HEK293T (cell line): ENCODE measurements at regions not wholly inside any gene's neighbourhood (a gene's known extent, or its start where the extent isn't known, plus 50 kb on each side); places are given as distances from the start of the nearest gene placed in this dataset.

Experiments used
- BHLHE40 ChIP-seq: fragments of 450-650 bp; IDR thresholded peaks from 2 replicates; pipeline ENCODE4 v1.6.1; 2016; ENCODE audit warnings: mild to moderate bottlenecking, moderate library complexity, borderline replicate concordance
- ELF4 ChIP-seq: fragments of 450-650 bp; IDR thresholded peaks from 2 replicates; pipeline ENCODE4 v1.6.1; 2017; ENCODE audit warnings: antibody characterized with exemption
- FOXA1 ChIP-seq: fragments of 450-650 bp; IDR thresholded peaks from 2 replicates; pipeline ENCODE4 v1.6.1; 2016; ENCODE audit warnings: mild to moderate bottlenecking
- FOXK2 ChIP-seq: fragments of 450-650 bp; IDR thresholded peaks from 2 replicates; pipeline ENCODE4 v1.6.1; 2016; ENCODE audit warnings: mild to moderate bottlenecking
- FOXM1 ChIP-seq: fragments of 450-650 bp; IDR thresholded peaks from 2 replicates; pipeline ENCODE4 v1.6.1; 2017; ENCODE audit warnings: mild to moderate bottlenecking, borderline replicate concordance
- LEF1 ChIP-seq: fragments of 450-650 bp; IDR thresholded peaks from 2 replicates; pipeline ENCODE4 v1.6.1; 2017; ENCODE audit warnings: mild to moderate bottlenecking, borderline replicate concordance
- SUZ12 ChIP-seq: fragments of 450-650 bp; IDR thresholded peaks from 2 replicates; pipeline ENCODE4 v1.6.1; 2016; ENCODE audit warnings: mild to moderate bottlenecking
- TARDBP ChIP-seq: fragments of 450-650 bp; IDR thresholded peaks from 2 replicates; pipeline ENCODE4 v1.6.1; 2016

- TF ChIP-seq SUZ12 (no peak), FOXA1 (no peak), LEF1 (no peak), BHLHE40 (no peak), ELF4 (no peak), FOXM1 (no peak), TARDBP (no peak), FOXK2 (no peak)
These were observed 81.4 kb downstream of the RCN1 start for GRCh38 chr11:32172041-32172847.
